K562 (cell line): ENCODE measurements at regions not wholly inside any gene's neighbourhood (a gene's known extent, or its start where the extent isn't known, plus 50 kb on each side); places are given as distances from the start of the nearest gene placed in this dataset.

Experiments
- CTCF ChIP-seq, 3 experiments: IDR thresholded peaks in 2 of 3; conservative IDR thresholded peaks in 1 of 3; 2 replicates each; pipeline ENCODE4 v1.5.1; 2011 to 2012; ENCODE audit warnings: low read length in 3 of 3, mild to moderate bottlenecking in 3 of 3, control low read depth in 2 of 3, improper control_type of control experiment in 1 of 3, inconsistent platforms in 1 of 3, low read depth in 1 of 3, mixed read lengths in 1 of 3, moderate library complexity in 1 of 3; ENCODE audit not compliant: insufficient read depth in 2 of 3
- HDGF ChIP-seq: fragments of 450-650 bp; IDR thresholded peaks from 2 replicates; pipeline ENCODE4 v1.6.1; 2016
- JUN ChIP-seq, 2 experiments: sonication (generic) in 1 of 2; formaldehyde crosslinking in 1 of 2; IDR thresholded peaks; 2 replicates each; pipeline versions ENCODE4 v1.6.1 to v1.8.0; 2012 to 2022; ENCODE audit warnings: borderline replicate concordance in 2 of 2, mild to moderate bottlenecking in 2 of 2, improper control_type of control experiment in 1 of 2, low read depth in 1 of 2, low read length in 1 of 2, missing genetic modification reagents in 1 of 2
- KAT2B ChIP-seq: IDR thresholded peaks from one replicate; pipeline ENCODE4 v1.6.1; 2012; ENCODE audit warnings: low read depth, mild to moderate bottlenecking, control low read depth, inconsistent platforms, low read length, moderate library complexity
- RAD21 ChIP-seq, 2 experiments: fragments of 250-450 bp in 1 of 2; fragments of 450-650 bp in 1 of 2; sonication (Bioruptor Pico) in 1 of 2; formaldehyde crosslinking in 1 of 2; IDR thresholded peaks in 1 of 2; conservative IDR thresholded peaks in 1 of 2; 2 replicates each; pipeline versions ENCODE4 v1.4.0 to v1.8.0; 2020 to 2022; ENCODE audit warnings: mild to moderate bottlenecking in 2 of 2, moderate library complexity in 1 of 2
- REST ChIP-seq, 2 experiments: fragments of 450-650 bp; formaldehyde crosslinking in 1 of 2; IDR thresholded peaks; 2 replicates each; pipeline versions ENCODE4 v1.4.0 to v1.6.1; 2014 to 2020; ENCODE audit warnings: mild to moderate bottlenecking in 2 of 2, borderline replicate concordance in 1 of 2, low read depth in 1 of 2
- SMARCE1 ChIP-seq: fragments of 450-650 bp; IDR thresholded peaks from 2 replicates; pipeline ENCODE4 v1.7.1; 2016; ENCODE audit warnings: mild to moderate bottlenecking
- SP1 ChIP-seq: sonication (generic); formaldehyde crosslinking; IDR thresholded peaks from 2 replicates; pipeline ENCODE4 v1.8.1; 2022; ENCODE audit warnings: mild to moderate bottlenecking, missing genetic modification reagents
- TAF9B ChIP-seq: fragments of 450-650 bp; IDR thresholded peaks from 2 replicates; pipeline ENCODE4 v1.6.1; 2018; ENCODE audit warnings: mild to moderate bottlenecking; ENCODE audit not compliant: partially characterized antibody
- ZNF41 ChIP-seq: fragments of 250-450 bp; sonication (Bioruptor Pico); conservative IDR thresholded peaks from 2 replicates; pipeline ENCODE4 v1.4.0; 2020; ENCODE audit warnings: mild to moderate bottlenecking

GRCh38 chr7:142540371-142540770 lies 208.9 kb upstream of the PRSS1 start:
- TF ChIP-seq SMARCE1, result no peak
- TF ChIP-seq SP1 (CRISPR knock-in tag), result no peak
- no peak for TF ChIP-seq JUN (IDR thresholded peaks at IDR 0.05; ENCODE audit: borderline replicate concordance, low read depth, low read length)
- TF ChIP-seq JUN (CRISPR knock-in tag; IDR thresholded peaks at IDR 0.05; ENCODE audit: borderline replicate concordance), result no peak
- TF ChIP-seq ZNF41 (CRISPR knock-in tag), result no peak
- no peak for TF ChIP-seq CTCF (IDR thresholded peaks at IDR 0.05 in 2 of 3, conservative IDR thresholded peaks at IDR 0.05 in 1 of 3; ENCODE audit: insufficient read depth in 2 of 3, low read depth in 1 of 3, low read length in 3 of 3)
- no peak for TF ChIP-seq KAT2B
- no peak for TF ChIP-seq REST (IDR thresholded peaks at IDR 0.05; ENCODE audit: borderline replicate concordance)
- TF ChIP-seq REST (CRISPR knock-in tag; IDR thresholded peaks at IDR 0.05; ENCODE audit: low read depth), result no peak
- TF ChIP-seq TAF9B, result no peak
- no peak for TF ChIP-seq RAD21 (CRISPR knock-in tag; conservative IDR thresholded peaks at IDR 0.05 in 1 of 2, IDR thresholded peaks at IDR 0.05 in 1 of 2)
- no peak for TF ChIP-seq HDGF
